Activated naive CD8-positive, alpha-beta T cell (primary cell): ENCODE measurements at regions not wholly inside any gene's neighbourhood (a gene's known extent, or its start where the extent isn't known, plus 50 kb on each side); places are given as distances from the start of the nearest gene placed in this dataset.

Source experiments
- H3K27ac Mint-ChIP-seq: one replicate; pipeline ENCODE4 v1.8.0; 2021; ENCODE audit warnings: mixed read lengths
- H3K27me3 Mint-ChIP-seq: one replicate; pipeline ENCODE4 v1.8.0; 2021; ENCODE audit warnings: mixed read lengths
- H3K36me3 Mint-ChIP-seq: one replicate; pipeline ENCODE4 v1.8.0; 2021; ENCODE audit warnings: mixed read lengths
- H3K4me1 Mint-ChIP-seq: one replicate; pipeline ENCODE4 v1.8.0; 2021; ENCODE audit warnings: low read depth, mixed read lengths
- H3K4me3 Mint-ChIP-seq: one replicate; pipeline ENCODE4 v1.8.0; 2021; ENCODE audit warnings: mild to moderate bottlenecking, mixed read lengths
- H3K9me3 Mint-ChIP-seq: one replicate; pipeline ENCODE4 v1.8.0; 2021; ENCODE audit warnings: low read depth, mixed read lengths

GRCh38 chr15:69725957-69726356, 273.3 kb downstream of the RPLP1 start:
- H3K4me1 Mint-ChIP-seq, result peaks cover 50% of the 10 kb centered on the region
- H3K4me3 Mint-ChIP-seq, result no peak overlapping the region
- H3K27ac Mint-ChIP-seq, result no peak overlapping the region
- H3K27me3 Mint-ChIP-seq, result no peaks in the 10 kb centered on the region
- no peaks in the 10 kb centered on the region for H3K36me3 Mint-ChIP-seq
- no peaks in the 10 kb centered on the region for H3K9me3 Mint-ChIP-seq

- no peak overlapping the region for H3K4me3 Mint-ChIP-seq
- H3K36me3 Mint-ChIP-seq, result no peaks in the 10 kb centered on the region
- no peaks in the 10 kb centered on the region for H3K27me3 Mint-ChIP-seq
- peaks cover 36% of the 10 kb centered on the region for H3K4me1 Mint-ChIP-seq
- H3K9me3 Mint-ChIP-seq, result no peaks in the 10 kb centered on the region
- no peak overlapping the region for H3K27ac Mint-ChIP-seq
Measured at GRCh38 chr15:69727121-69727924, 274.7 kb downstream of the RPLP1 start.

GRCh38 chr15:69729167-69729748, 276.6 kb downstream of the RPLP1 start:
- H3K36me3 Mint-ChIP-seq, result no peaks in the 10 kb centered on the region
- no peak overlapping the region for H3K4me3 Mint-ChIP-seq
- H3K9me3 Mint-ChIP-seq, result no peaks in the 10 kb centered on the region
- H3K27me3 Mint-ChIP-seq, result no peaks in the 10 kb centered on the region
- peaks cover 22% of the 10 kb centered on the region for H3K4me1 Mint-ChIP-seq
- H3K27ac Mint-ChIP-seq, result no peak overlapping the region

GRCh38 chr15:69730281-69731080, 277.9 kb downstream of the RPLP1 start:
- Mint-ChIP-seq H3K27me3 (no peaks in the 10 kb centered on the region), H3K27ac (no peak overlapping the region), H3K36me3 (no peaks in the 10 kb centered on the region), H3K4me1 (peaks cover 12% of the 10 kb centered on the region), H3K9me3 (no peaks in the 10 kb centered on the region), H3K4me3 (no peak overlapping the region)

DNA sequence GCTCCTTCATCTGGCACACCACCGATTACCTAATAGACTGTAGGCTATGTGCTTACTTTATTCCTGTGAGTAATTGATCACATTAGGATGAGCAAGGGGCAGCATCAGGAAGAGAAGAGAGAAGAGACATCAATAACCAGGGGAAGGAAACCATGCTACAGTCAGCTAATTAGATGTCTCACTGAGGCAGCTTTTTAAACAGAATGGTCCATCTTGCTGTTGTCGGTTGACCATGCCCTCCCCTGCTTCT, 278.4 kb downstream of the RPLP1 start:
- H3K36me3 Mint-ChIP-seq, result no peaks in the 10 kb centered on the region
- peaks cover 10% of the 10 kb centered on the region for H3K4me1 Mint-ChIP-seq
- H3K4me3 Mint-ChIP-seq, result no peak overlapping the region
- H3K27ac Mint-ChIP-seq, result no peak overlapping the region
- H3K9me3 Mint-ChIP-seq, result no peaks in the 10 kb centered on the region
- no peaks in the 10 kb centered on the region for H3K27me3 Mint-ChIP-seq

GRCh38 chr15:69731581-69731980, 279.0 kb downstream of the RPLP1 start:
- H3K4me3 Mint-ChIP-seq, result no peak overlapping the region
- no peak overlapping the region for H3K27ac Mint-ChIP-seq
- peaks cover 10% of the 10 kb centered on the region for H3K4me1 Mint-ChIP-seq
- H3K27me3 Mint-ChIP-seq, result no peaks in the 10 kb centered on the region
- no peaks in the 10 kb centered on the region for H3K36me3 Mint-ChIP-seq
- H3K9me3 Mint-ChIP-seq, result no peaks in the 10 kb centered on the region

DNA sequence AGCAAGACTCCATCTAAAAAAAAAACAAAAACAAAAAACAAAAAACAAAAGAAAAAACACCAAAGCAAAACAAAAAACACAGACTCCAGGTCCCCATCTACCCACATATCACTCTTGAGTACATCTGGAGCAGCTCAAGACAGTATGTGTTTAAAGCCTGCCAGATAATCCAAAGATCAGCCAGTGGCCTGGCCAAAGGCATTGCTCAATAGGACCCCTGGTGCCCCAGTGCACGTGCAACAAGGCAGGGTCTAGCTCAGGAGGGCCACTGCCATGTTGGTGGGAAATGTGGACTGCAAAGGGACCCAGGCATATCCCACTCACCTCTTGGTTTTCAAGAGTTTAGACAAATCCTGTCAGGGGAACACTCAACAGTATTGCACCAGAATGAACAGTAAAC, 279.5 kb downstream of the RPLP1 start:
- Mint-ChIP-seq H3K4me3 (no peak overlapping the region), H3K9me3 (no peaks in the 10 kb centered on the region), H3K27ac (no peak overlapping the region), H3K4me1 (peaks cover 10% of the 10 kb centered on the region), H3K36me3 (no peaks in the 10 kb centered on the region), H3K27me3 (no peaks in the 10 kb centered on the region)

- no peak overlapping the region for H3K27ac Mint-ChIP-seq
- H3K4me3 Mint-ChIP-seq, result no peak overlapping the region
- H3K4me1 Mint-ChIP-seq, result peaks cover 1% of the 10 kb centered on the region
- no peaks in the 10 kb centered on the region for H3K36me3 Mint-ChIP-seq
- no peaks in the 10 kb centered on the region for H3K27me3 Mint-ChIP-seq
- no peaks in the 10 kb centered on the region for H3K9me3 Mint-ChIP-seq
Measured at GRCh38 chr15:69734699-69735098, 282.1 kb downstream of the RPLP1 start.

- no peaks in the 10 kb centered on the region for H3K27me3 Mint-ChIP-seq
- H3K9me3 Mint-ChIP-seq, result no peaks in the 10 kb centered on the region
- no peak overlapping the region for H3K4me3 Mint-ChIP-seq
- peaks cover 1% of the 10 kb centered on the region for H3K4me1 Mint-ChIP-seq
- no peak overlapping the region for H3K27ac Mint-ChIP-seq
- H3K36me3 Mint-ChIP-seq, result no peaks in the 10 kb centered on the region
Measured at GRCh38 chr15:69735121-69735520, 282.5 kb downstream of the RPLP1 start.

DNA sequence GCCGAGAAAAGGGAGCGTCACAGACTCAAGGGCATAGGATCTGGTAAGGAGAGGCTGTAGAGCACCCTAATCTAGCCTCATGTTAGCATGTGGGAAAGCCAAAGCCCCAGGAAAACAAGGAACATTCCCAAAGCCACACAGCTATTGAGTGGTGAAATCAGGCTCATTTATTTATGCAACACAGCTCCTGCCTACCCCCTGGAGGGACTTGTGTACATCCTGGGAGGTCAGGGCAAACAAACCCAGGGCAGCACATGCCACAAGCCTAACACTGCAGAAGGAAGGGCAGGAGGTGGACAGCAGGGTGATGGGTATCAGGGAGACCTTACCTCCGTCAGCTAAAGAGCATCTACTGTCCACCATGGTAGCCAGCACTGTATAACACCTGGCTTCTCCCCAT, 283.5 kb downstream of the RPLP1 start:
- H3K4me3 Mint-ChIP-seq, result no peak overlapping the region
- peaks cover 1% of the 10 kb centered on the region for H3K4me1 Mint-ChIP-seq
- no peaks in the 10 kb centered on the region for H3K36me3 Mint-ChIP-seq
- H3K27ac Mint-ChIP-seq, result no peak overlapping the region
- H3K27me3 Mint-ChIP-seq, result no peaks in the 10 kb centered on the region
- no peaks in the 10 kb centered on the region for H3K9me3 Mint-ChIP-seq

DNA sequence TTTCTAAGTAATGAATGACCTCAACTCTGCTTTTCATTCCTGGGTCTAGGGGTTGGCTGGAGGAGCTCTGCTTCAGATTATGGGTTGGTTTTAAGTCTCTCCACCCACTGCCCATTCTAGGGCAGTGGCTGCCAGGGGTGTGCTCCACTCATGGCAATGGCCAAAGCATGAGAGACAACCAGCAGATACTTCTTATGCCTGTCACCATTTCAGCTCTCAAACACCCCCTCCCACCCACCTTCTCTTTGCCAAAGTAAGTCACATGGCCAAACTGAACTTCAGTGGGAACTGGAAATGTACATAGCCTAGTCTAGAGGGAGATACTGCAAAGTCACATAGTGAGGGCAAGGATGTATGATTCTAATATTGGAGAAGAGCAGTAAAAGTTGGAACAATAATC, 285.3 kb downstream of the RPLP1 start:
- H3K4me1 Mint-ChIP-seq, result peaks cover under 1% of the 10 kb centered on the region
- H3K27me3 Mint-ChIP-seq, result no peaks in the 10 kb centered on the region
- H3K36me3 Mint-ChIP-seq, result no peaks in the 10 kb centered on the region
- no peak overlapping the region for H3K27ac Mint-ChIP-seq
- H3K4me3 Mint-ChIP-seq, result no peak overlapping the region
- H3K9me3 Mint-ChIP-seq, result no peaks in the 10 kb centered on the region

DNA sequence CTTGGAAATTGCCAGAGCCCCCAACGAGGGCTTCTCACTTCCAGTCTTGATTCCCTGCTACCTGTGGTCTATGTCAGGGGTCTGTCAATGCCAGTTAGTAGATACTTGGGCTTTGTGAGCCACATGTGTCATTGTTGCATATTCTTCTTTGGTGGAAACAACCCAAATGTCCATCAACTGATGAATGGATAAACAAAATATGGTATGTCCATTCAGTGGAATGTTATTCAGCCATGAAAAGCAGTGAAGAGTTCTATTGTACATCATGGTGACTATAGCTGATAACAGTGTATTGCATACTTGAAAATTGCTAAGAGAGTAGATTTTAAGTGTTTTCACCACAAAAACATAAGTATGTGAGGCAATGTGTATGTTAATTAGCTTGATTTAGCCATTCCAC, 288.1 kb downstream of the RPLP1 start:
- H3K4me1 Mint-ChIP-seq, result peaks cover 21% of the 10 kb centered on the region
- H3K36me3 Mint-ChIP-seq, result no peaks in the 10 kb centered on the region
- H3K27me3 Mint-ChIP-seq, result no peaks in the 10 kb centered on the region

GRCh38 chr15:69742361-69742760, 289.7 kb downstream of the RPLP1 start:
- H3K27me3 Mint-ChIP-seq, result no peaks in the 10 kb centered on the region
- no peak overlapping the region for H3K27ac Mint-ChIP-seq
- no peaks in the 10 kb centered on the region for H3K9me3 Mint-ChIP-seq
- no peak overlapping the region for H3K4me3 Mint-ChIP-seq
- H3K36me3 Mint-ChIP-seq, result no peaks in the 10 kb centered on the region
- H3K4me1 Mint-ChIP-seq, result peaks cover 23% of the 10 kb centered on the region

More for the DNA sequence above, 288.1 kb downstream of the RPLP1 start:
- no peak overlapping the region for H3K27ac Mint-ChIP-seq
- no peak overlapping the region for H3K4me3 Mint-ChIP-seq
- H3K9me3 Mint-ChIP-seq, result no peaks in the 10 kb centered on the region

- Mint-ChIP-seq H3K27ac (no peak overlapping the region), H3K9me3 (no peaks in the 10 kb centered on the region), H3K27me3 (peaks cover under 1% of the 10 kb centered on the region), H3K4me3 (no peak overlapping the region), H3K36me3 (no peaks in the 10 kb centered on the region), H3K4me1 (peaks cover 23% of the 10 kb centered on the region)
Measured at GRCh38 chr15:69743091-69743490, 290.5 kb downstream of the RPLP1 start.

- Mint-ChIP-seq H3K9me3 (no peaks in the 10 kb centered on the region), H3K4me1 (peaks cover 25% of the 10 kb centered on the region), H3K4me3 (no peak overlapping the region), H3K36me3 (no peaks in the 10 kb centered on the region), H3K27ac (no peak overlapping the region), H3K27me3 (peaks cover 2% of the 10 kb centered on the region)
Measured at GRCh38 chr15:69744391-69745162, 292.0 kb downstream of the RPLP1 start.
